ENCODE measurements at regions not wholly inside any gene's neighbourhood (a gene's known extent, or its start where the extent isn't known, plus 50 kb on each side); places are given as distances from the start of the nearest gene placed in this dataset.

GRCh38 chr18:24628326-24628725, 167.9 kb downstream of the HRH4 start:
- no peak for DNase-seq

GRCh38 chr18:24629921-24630320, 169.5 kb downstream of the HRH4 start:
- no peak for DNase-seq

- no peak for DNase-seq
Observed at GRCh38 chr18:24630346-24630880, 170.0 kb downstream of the HRH4 start.

- no peak for DNase-seq
Observed at GRCh38 chr18:24631243-24632025, 171.0 kb downstream of the HRH4 start.

- DNase-seq, result no peak
Observed at GRCh38 chr18:24632158-24632988, 171.9 kb downstream of the HRH4 start.

GRCh38 chr18:24633121-24633520, 172.7 kb downstream of the HRH4 start:
- DNase-seq, result no peak

- DNase-seq, result no peak
Observed at GRCh38 chr18:24649571-24649970, 189.1 kb downstream of the HRH4 start.

GRCh38 chr18:24651434-24651833, 191.0 kb downstream of the HRH4 start:
- no peak for DNase-seq

GRCh38 chr18:24656050-24656449, 195.6 kb downstream of the HRH4 start:
- no peak for DNase-seq

GRCh38 chr18:24656551-24657443, 196.4 kb downstream of the HRH4 start:
- DNase-seq, result no peak

- no peak for DNase-seq
Observed at GRCh38 chr18:24657444-24657842, 197.0 kb downstream of the HRH4 start.

GRCh38 chr18:24658302-24658701, 197.9 kb downstream of the HRH4 start:
- DNase-seq, result no peak

- DNase-seq, result no peak
Observed at GRCh38 chr18:24659827-24660720, 199.6 kb downstream of the HRH4 start.

GRCh38 chr18:24660956-24661355, 200.5 kb downstream of the HRH4 start:
- DNase-seq, result no peak

- DNase-seq, result no peak
Observed at GRCh38 chr18:24662412-24662821, 202.0 kb downstream of the HRH4 start.

GRCh38 chr18:24663026-24663425, 202.6 kb downstream of the HRH4 start:
- no peak for DNase-seq

- DNase-seq, result no peak
Observed at GRCh38 chr18:24669015-24669414, 208.6 kb downstream of the HRH4 start.

- DNase-seq, result no peak
Observed at GRCh38 chr18:24669502-24669901, 209.1 kb downstream of the HRH4 start.

GRCh38 chr18:24672165-24672941, 211.9 kb downstream of the HRH4 start:
- no peak for DNase-seq

- no peak for DNase-seq
Observed at GRCh38 chr18:24674200-24674599, 213.8 kb downstream of the HRH4 start.

GRCh38 chr18:24674605-24675004, 214.2 kb downstream of the HRH4 start:
- DNase-seq, result no peak
